ENCODE measurements at regions not wholly inside any gene's neighbourhood (a gene's known extent, or its start where the extent isn't known, plus 50 kb on each side); places are given as distances from the start of the nearest gene placed in this dataset.
"Not testable (repeated sequence)": the region's sequence is repeated elsewhere in the genome, so short reads cannot be mapped to it uniquely, and the experiment has no call there.

GRCh38 chr12:83700838-83701237 lies 1014.1 kb downstream of the TMTC2 start:
- H3K27ac ChIP-seq, result no peak overlapping the region
- ChIA-PET POLR2A (no interaction called here), CTCF (no interaction called here)
- ATAC-seq (no peak), DNase-seq (ENCODE audit: low read depth in 1 of 2, low spot score in 1 of 2) (no peak), FAIRE-seq (no peak)
- H3K4me3 ChIP-seq, result no peak overlapping the region
- WGBS (ENCODE audit: missing lambda C conversion rate), result 44% methylated on average over 2 of the region's 2 CpGs
- TF ChIP-seq SREBF2 (IDR thresholded peaks at IDR 0.05) (no peak), CEBPB (IDR thresholded peaks at IDR 0.05) (no peak), RAD21 (conservative IDR thresholded peaks at IDR 0.05 in 1 of 2, IDR thresholded peaks at IDR 0.05 in 1 of 2) (no peak)
- TF ChIP-seq, protein P1, sequence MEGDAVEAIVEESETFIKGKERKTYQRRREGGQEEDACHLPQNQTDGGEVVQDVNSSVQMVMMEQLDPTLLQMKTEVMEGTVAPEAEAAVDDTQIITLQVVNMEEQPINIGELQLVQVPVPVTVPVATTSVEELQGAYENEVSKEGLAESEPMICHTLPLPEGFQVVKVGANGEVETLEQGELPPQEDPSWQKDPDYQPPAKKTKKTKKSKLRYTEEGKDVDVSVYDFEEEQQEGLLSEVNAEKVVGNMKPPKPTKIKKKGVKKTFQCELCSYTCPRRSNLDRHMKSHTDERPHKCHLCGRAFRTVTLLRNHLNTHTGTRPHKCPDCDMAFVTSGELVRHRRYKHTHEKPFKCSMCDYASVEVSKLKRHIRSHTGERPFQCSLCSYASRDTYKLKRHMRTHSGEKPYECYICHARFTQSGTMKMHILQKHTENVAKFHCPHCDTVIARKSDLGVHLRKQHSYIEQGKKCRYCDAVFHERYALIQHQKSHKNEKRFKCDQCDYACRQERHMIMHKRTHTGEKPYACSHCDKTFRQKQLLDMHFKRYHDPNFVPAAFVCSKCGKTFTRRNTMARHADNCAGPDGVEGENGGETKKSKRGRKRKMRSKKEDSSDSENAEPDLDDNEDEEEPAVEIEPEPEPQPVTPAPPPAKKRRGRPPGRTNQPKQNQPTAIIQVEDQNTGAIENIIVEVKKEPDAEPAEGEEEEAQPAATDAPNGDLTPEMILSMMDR (IDR thresholded peaks at IDR 0.05), result no peak
- no peaks in the 10 kb centered on the region for H3K4me1 ChIP-seq
- no peak overlapping the region for H3K4me2 ChIP-seq
- H3K9me3 ChIP-seq, result no peaks in the 10 kb centered on the region

- FAIRE-seq; DNase-seq (ENCODE audit: low read depth in 1 of 2, low spot score in 1 of 2); H3K9me3 ChIP-seq; H3K4me3 ChIP-seq; ATAC-seq; POLR2A ChIA-PET; H3K27ac ChIP-seq; CTCF ChIA-PET; H3K4me2 ChIP-seq; H3K4me1 ChIP-seq: not testable (repeated sequence)
- WGBS (ENCODE audit: missing lambda C conversion rate), result 42% methylated on average over 7 of the region's 13 CpGs
These were observed 1009.6 kb downstream of the TMTC2 start for GRCh38 chr12:83696311-83696710.

- H3K9me3 ChIP-seq, result no peaks in the 10 kb centered on the region
- DNase-seq (ENCODE audit: low read depth in 1 of 2, low spot score in 1 of 2), result no peak
- CTCF ChIA-PET, result interaction anchor here (0.9 kb wide), 1 partner anchor 1006 kb away, joined by 3 read pairs; no protein-coding TSS in a partner anchor
- H3K27ac ChIP-seq, result no peak overlapping the region
- TF ChIP-seq MAFK (IDR thresholded peaks at IDR 0.05; ENCODE audit: partially characterized antibody) (peak; percentile 87), KDM1A (IDR thresholded peaks at IDR 0.05; ENCODE audit: low read depth) (no peak), ATOH8 (CRISPR knock-in tag; IDR thresholded peaks at IDR 0.05; ENCODE audit: low read depth) (no peak), NR3C1 (IDR thresholded peaks at IDR 0.05) (no peak)
- POLR2A ChIA-PET, result interaction anchor here (0.6 kb wide), 1 partner anchor 420 kb away, joined by 3 read pairs; no protein-coding TSS in a partner anchor
- H3K4me1 ChIP-seq, result no peaks in the 10 kb centered on the region
- H3K4me3 ChIP-seq, result no peak overlapping the region
- FAIRE-seq, result no peak
- H3K4me2 ChIP-seq, result no peak overlapping the region
- no peak for ATAC-seq
These were observed 1005.0 kb downstream of the TMTC2 start for GRCh38 chr12:83691730-83692129.

GRCh38 chr12:83690465-83690864 lies 1003.8 kb downstream of the TMTC2 start:
- H3K27ac ChIP-seq, result no peak overlapping the region
- H3K4me2 ChIP-seq, result no peak overlapping the region
- ChIA-PET POLR2A (no interaction called here), CTCF (no interaction called here)
- ATAC-seq, result no peak
- no peaks in the 10 kb centered on the region for H3K9me3 ChIP-seq
- FAIRE-seq, result no peak
- no peak overlapping the region for H3K4me3 ChIP-seq
- no peak for TF ChIP-seq ZSCAN20 (CRISPR knock-in tag; IDR thresholded peaks at IDR 0.05)
- TF ChIP-seq, protein P2, sequence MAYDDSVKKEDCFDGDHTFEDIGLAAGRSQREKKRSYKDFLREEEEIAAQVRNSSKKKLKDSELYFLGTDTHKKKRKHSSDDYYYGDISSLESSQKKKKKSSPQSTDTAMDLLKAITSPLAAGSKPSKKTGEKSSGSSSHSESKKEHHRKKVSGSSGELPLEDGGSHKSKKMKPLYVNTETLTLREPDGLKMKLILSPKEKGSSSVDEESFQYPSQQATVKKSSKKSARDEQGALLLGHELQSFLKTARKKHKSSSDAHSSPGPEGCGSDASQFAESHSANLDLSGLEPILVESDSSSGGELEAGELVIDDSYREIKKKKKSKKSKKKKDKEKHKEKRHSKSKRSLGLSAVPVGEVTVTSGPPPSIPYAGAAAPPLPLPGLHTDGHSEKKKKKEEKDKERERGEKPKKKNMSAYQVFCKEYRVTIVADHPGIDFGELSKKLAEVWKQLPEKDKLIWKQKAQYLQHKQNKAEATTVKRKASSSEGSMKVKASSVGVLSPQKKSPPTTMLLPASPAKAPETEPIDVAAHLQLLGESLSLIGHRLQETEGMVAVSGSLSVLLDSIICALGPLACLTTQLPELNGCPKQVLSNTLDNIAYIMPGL (CRISPR knock-in tag; IDR thresholded peaks at IDR 0.05; ENCODE audit: borderline replicate concordance), result no peak
- no peak for TF ChIP-seq HOXB5 (CRISPR knock-in tag; IDR thresholded peaks at IDR 0.05)
- no peak for TF ChIP-seq KDM1A (IDR thresholded peaks at IDR 0.05; ENCODE audit: low read depth)
- no peak for TF ChIP-seq CEBPB (IDR thresholded peaks at IDR 0.05)
- TF ChIP-seq EHMT2 (IDR thresholded peaks at IDR 0.05; ENCODE audit: low read depth), result no peak
- TF ChIP-seq POLR2AphosphoS2 (conservative IDR thresholded peaks at IDR 0.05; ENCODE audit: low read length), result no peak
- no peak for TF ChIP-seq REST (IDR thresholded peaks at IDR 0.05)
- no peak for TF ChIP-seq FOSL2 (IDR thresholded peaks at IDR 0.05)
- TF ChIP-seq FOSL2 (CRISPR knock-in tag; IDR thresholded peaks at IDR 0.05), result no peak
- no peak for TF ChIP-seq E2F6 (IDR thresholded peaks at IDR 0.05; ENCODE audit: borderline replicate concordance, low read depth)
- no peak for TF ChIP-seq NR3C1 (IDR thresholded peaks at IDR 0.05)
- no peak for TF ChIP-seq JUN (IDR thresholded peaks at IDR 0.05)
- TF ChIP-seq SREBF2 (IDR thresholded peaks at IDR 0.05), result no peak
- no peak for TF ChIP-seq PHF8 (IDR thresholded peaks at IDR 0.05; ENCODE audit: borderline replicate concordance, low read depth)
- TF ChIP-seq TP53 (CRISPR knock-in tag; IDR thresholded peaks at IDR 0.05), result no peak
- H3K4me1 ChIP-seq, result no peaks in the 10 kb centered on the region
- 10% methylated on average over 1 of the region's 1 CpG for WGBS (ENCODE audit: missing lambda C conversion rate)
- no peak for DNase-seq (ENCODE audit: low read depth in 1 of 2, low spot score in 1 of 2)

Data from A549 (cell line).